AG04449 (cell line): ENCODE measurements at regions not wholly inside any gene's neighbourhood (a gene's known extent, or its start where the extent isn't known, plus 50 kb on each side); places are given as distances from the start of the nearest gene placed in this dataset.
"Not testable (repeated sequence)": the region's sequence is repeated elsewhere in the genome, so short reads cannot be mapped to it uniquely, and the experiment has no call there.

Experiments
- CTCF ChIA-PET: fragments of 350-600 bp; formaldehyde crosslinking; extraction: SDS; loops from one replicate; lab custom pipeline; 2021; ENCODE audit warnings: antibody characterized with exemption; lab: Yijun Ruan, JAX
- POLR2A ChIA-PET: fragments of 400-600, 350-600 bp; formaldehyde crosslinking; extraction: SDS; loops from one replicate; lab custom pipeline; 2020; ENCODE audit warnings: antibody characterized with exemption, inconsistent platforms; lab: Yijun Ruan, JAX
- DNase-seq: peaks from one replicate; pipeline ENCODE4 v3.0.0-alpha.2; 2010; ENCODE audit warnings: low read depth, low spot score
- H3K4me3 ChIP-seq: 2 replicates; pipeline ENCODE4 v1.5.1; 2011; ENCODE audit warnings: low read depth, mild to moderate bottlenecking, control low read depth, low read length
- CTCF ChIP-seq: IDR thresholded peaks from one replicate; pipeline ENCODE4 v1.5.1; 2011; ENCODE audit warnings: mild to moderate bottlenecking, moderate library complexity, low read length, control low read depth, inconsistent platforms; ENCODE audit not compliant: insufficient read depth; ENCODE audit errors: missing control alignments

- H3K4me3 ChIP-seq: no peak overlapping the region
- CTCF ChIA-PET: interaction anchor here (1.1 kb wide), 1 partner anchor 8 kb away, joined by 3 read pairs; no protein-coding TSS in a partner anchor
- no peak for DNase-seq
- TF ChIP-seq CTCF: no peak
- POLR2A ChIA-PET: no interaction called here
These were observed 202.5 kb upstream of the RPL34 start for GRCh38 chr4:108417923-108418322.

- ChIA-PET CTCF (interaction anchor here (1.1 kb wide), 1 partner anchor 9 kb away, joined by 3 read pairs; no protein-coding TSS in a partner anchor), POLR2A (no interaction called here)
- no peak overlapping the region for H3K4me3 ChIP-seq
- DNase-seq: no peak
- TF ChIP-seq CTCF: no peak
These were observed 203.5 kb upstream of the RPL34 start for GRCh38 chr4:108416831-108417230.

- CTCF ChIA-PET: no interaction called here
These were observed 205.0 kb upstream of the RPL34 start for GRCh38 chr4:108415389-108415788.

GRCh38 chr4:108411836-108412235 is 208.5 kb upstream of the RPL34 start:
- no peak for DNase-seq
- H3K4me3 ChIP-seq: no peak overlapping the region
- CTCF ChIA-PET: no interaction called here
- POLR2A ChIA-PET: no interaction called here
- TF ChIP-seq CTCF: no peak

More at GRCh38 chr4:108415389-108415788, 205.0 kb upstream of the RPL34 start:
- no peak for TF ChIP-seq CTCF
- no peak overlapping the region for H3K4me3 ChIP-seq
- DNase-seq: no peak
- POLR2A ChIA-PET: no interaction called here

GRCh38 chr4:108409691-108410090 is 210.7 kb upstream of the RPL34 start:
- POLR2A ChIA-PET, DNase-seq, H3K4me3 ChIP-seq, CTCF ChIA-PET: not testable (repeated sequence)

GRCh38 chr4:108405586-108405985 is 214.8 kb upstream of the RPL34 start:
- ChIA-PET CTCF (no interaction called here), POLR2A (no interaction called here)

More at GRCh38 chr4:108405586-108405985, 214.8 kb upstream of the RPL34 start:
- DNase-seq: no peak
- TF ChIP-seq CTCF: no peak
- H3K4me3 ChIP-seq: no peak overlapping the region
